Uterus (tissue), 2 donors: ENCODE measurements at regions not wholly inside any gene's neighbourhood (a gene's known extent, or its start where the extent isn't known, plus 50 kb on each side); places are given as distances from the start of the nearest gene placed in this dataset.

Source experiments
- CTCF ChIP-seq, 4 experiments: fragments of 200-600 bp in 2 of 4; fragments of 450-650 bp in 2 of 4; sonication (generic) in 2 of 4; IDR thresholded peaks; one replicate each; pipeline ENCODE4 v1.5.1; 2016 to 2019; ENCODE audit warnings: antibody characterized with exemption in 4 of 4, mild to moderate bottlenecking in 2 of 4, moderate library complexity in 1 of 4
- POLR2A ChIP-seq, 2 donors: fragments of 450-650 bp; IDR thresholded peaks; one replicate each; pipeline ENCODE4 v1.6.1; 2016; ENCODE audit warnings: antibody characterized with exemption in 2 of 2, mild to moderate bottlenecking in 1 of 2, moderate library complexity in 1 of 2

GRCh38 chr19:31911577-31911976 is 433.8 kb upstream of the ZNF507 start:
- no peak for TF ChIP-seq CTCF (IDR thresholded peaks at IDR 0.05)
- no peak for TF ChIP-seq POLR2A (IDR thresholded peaks at IDR 0.05)
